K562 (cell line): ENCODE measurements at regions not wholly inside any gene's neighbourhood (a gene's known extent, or its start where the extent isn't known, plus 50 kb on each side); places are given as distances from the start of the nearest gene placed in this dataset.

ENCODE experiments used
- ATAC-seq: fragments of 200-7000 bp; cut with Tn5 transposase; 3 replicates; pipeline ENCODE4 v1.9.1; 2020; ENCODE audit warnings: moderate library complexity
- BruUV-seq: library from RNA; stranded (reverse); fragments of 400-500 nt; replicated peaks from 2 replicates; lab custom pipeline; 2021; lab: Mats Ljungman, UMichigan
- CTCF ChIA-PET: fragments of 300-600 bp; formaldehyde crosslinking; extraction: SDS; loops from one replicate; lab custom pipeline; 2021; ENCODE audit warnings: low intra/inter-chr PET ratio; lab: Yijun Ruan, JAX
- POLR2A ChIA-PET: fragments of 300-600, 350-650 bp; sonication (Branson Sonifier 250); formaldehyde crosslinking; extraction: SDS; loops from one replicate; lab custom pipeline; 2021; ENCODE audit warnings: antibody characterized with exemption, inconsistent platforms; lab: Yijun Ruan, JAX
- DNase-seq, 4 experiments: peaks; one replicate each; pipeline versions ENCODE4 v3.0.0 to v3.0.0-alpha.2; 2011 to 2018; ENCODE audit warnings: low spot score in 3 of 4, mixed read lengths in 3 of 4; ENCODE audit errors: extremely low read depth in 1 of 4
- FAIRE-seq: peaks from 2 replicates; lab custom pipeline; 2011; peaks lifted over from hg19 to GRCh38; lab: Jason Lieb, UNC
- H2AFZ ChIP-seq: 2 replicates; pipeline ENCODE4 v1.6.0; 2011; ENCODE audit warnings: low read depth, low read length, control low read depth, inconsistent platforms
- H3K27ac ChIP-seq: fragments of 200-600 bp; 3 replicates; pipeline ENCODE4 v1.8.0; 2011; ENCODE audit warnings: low read depth, mild to moderate bottlenecking, control low read depth, inconsistent platforms, low read length, moderate library complexity, mixed read lengths; ENCODE audit errors: extremely low read depth
- H3K27me3 ChIP-seq, 2 experiments: fragments of 300-600 bp in 1 of 2; 2 replicates in 1 of 2; 3 replicates in 1 of 2; pipeline versions ENCODE4 v1.6.0 to v1.8.0; 2011; ENCODE audit warnings: inconsistent platforms in 2 of 2, low read length in 2 of 2, mild to moderate bottlenecking in 1 of 2, mixed read lengths in 1 of 2, moderate library complexity in 1 of 2; ENCODE audit not compliant: control insufficient read depth in 2 of 2, insufficient read depth in 2 of 2
- H3K36me3 ChIP-seq: fragments of 300-600 bp; 3 replicates; pipeline ENCODE4 v1.8.0; 2011; ENCODE audit warnings: mild to moderate bottlenecking, low read length, inconsistent platforms; ENCODE audit not compliant: control insufficient read depth, insufficient read depth
- H3K4me1 ChIP-seq, 2 experiments: fragments of 200-600 bp in 1 of 2; replicated peaks in 1 of 2; 2 replicates in 1 of 2; 3 replicates in 1 of 2; pipeline versions ENCODE4 v1.5.1 to v1.8.0; 2011; ENCODE audit warnings: inconsistent platforms in 2 of 2, low read length in 2 of 2, mild to moderate bottlenecking in 1 of 2, mixed read lengths in 1 of 2, moderate library complexity in 1 of 2; ENCODE audit not compliant: control insufficient read depth in 2 of 2, insufficient read depth in 2 of 2
- H3K4me2 ChIP-seq: 2 replicates; pipeline ENCODE4 v1.6.1; 2011; ENCODE audit warnings: low read length, control low read depth, inconsistent platforms, mixed read lengths; ENCODE audit not compliant: insufficient read depth
- H3K4me3 ChIP-seq: fragments of 200-600 bp; sonication (generic), shearing (Covaris generic); 2 replicates; pipeline ENCODE4 v1.5.1; 2016; ENCODE audit warnings: control low read depth, inconsistent platforms
- H3K79me2 ChIP-seq: fragments of 200-600 bp; 3 replicates; pipeline ENCODE4 v1.8.0; 2011; ENCODE audit warnings: low read length, inconsistent platforms; ENCODE audit not compliant: control insufficient read depth, insufficient read depth
- H3K9ac ChIP-seq, 2 experiments: 2 replicates each; pipeline versions ENCODE4 v1.6.0 to v1.6.1; 2011; ENCODE audit warnings: low read depth in 2 of 2, low read length in 2 of 2, control low read depth in 1 of 2, inconsistent platforms in 1 of 2, mild to moderate bottlenecking in 1 of 2, mixed read lengths in 1 of 2; ENCODE audit not compliant: insufficient read depth in 1 of 2
- H3K9me1 ChIP-seq: one replicate; pipeline ENCODE4 v1.6.0; 2011; ENCODE audit warnings: inconsistent platforms, mild to moderate bottlenecking, low read length, moderate library complexity; ENCODE audit not compliant: control insufficient read depth, insufficient read depth
- H3K9me3 ChIP-seq: replicated peaks from 2 replicates; pipeline ENCODE4 v1.5.1; 2011; ENCODE audit warnings: low read depth, low read length, inconsistent platforms; ENCODE audit not compliant: control insufficient read depth, insufficient read depth
- H4K20me1 ChIP-seq: replicated peaks from 2 replicates; pipeline ENCODE4 v1.6.1; 2011; ENCODE audit warnings: low read length, inconsistent platforms, mixed read lengths; ENCODE audit not compliant: control insufficient read depth, insufficient read depth
- ETV5 ChIP-seq: sonication (generic); formaldehyde crosslinking; IDR thresholded peaks from 2 replicates; pipeline ENCODE4 v1.4.0; 2020; ENCODE audit warnings: low read depth, mild to moderate bottlenecking, missing genetic modification reagents
- FOXK2 ChIP-seq, 2 experiments: fragments of 450-650 bp; IDR thresholded peaks in 1 of 2; conservative IDR thresholded peaks in 1 of 2; 2 replicates each; pipeline ENCODE4 v1.6.1; 2016; ENCODE audit warnings: low read depth in 2 of 2, mild to moderate bottlenecking in 1 of 2
- JUNB ChIP-seq: fragments of 450-650 bp; formaldehyde crosslinking; conservative IDR thresholded peaks from 2 replicates; pipeline ENCODE4 v1.4.0; 2020; ENCODE audit warnings: mild to moderate bottlenecking
- MYC ChIP-seq, 2 experiments: fragments of 250-450 bp in 1 of 2; sonication (Bioruptor Pico) in 1 of 2; IDR thresholded peaks; 2 replicates each; pipeline versions ENCODE4 v1.5.1 to v1.6.1; 2012 to 2021; ENCODE audit warnings: low read depth in 2 of 2, borderline replicate concordance in 1 of 2, improper control_type of control experiment in 1 of 2, low read length in 1 of 2, mild to moderate bottlenecking in 1 of 2, moderate library complexity in 1 of 2
- NR2C2 ChIP-seq, 2 experiments: fragments of 200-800 bp in 1 of 2; sonication (Bioruptor generic) in 1 of 2; sonication (generic) in 1 of 2; formaldehyde crosslinking in 1 of 2; IDR thresholded peaks; 2 replicates each; pipeline versions ENCODE4 v1.6.1 to v1.8.0; 2016 to 2022; ENCODE audit warnings: mild to moderate bottlenecking in 1 of 2, missing compliant biosample characterization in 1 of 2, missing genetic modification characterization in 1 of 2, missing genetic modification reagents in 1 of 2
- RBM17 ChIP-seq: fragments of 200-400 bp; formaldehyde crosslinking; IDR thresholded peaks from 2 replicates; pipeline ENCODE4 v1.6.1; 2017; ENCODE audit warnings: low read depth, mild to moderate bottlenecking, low read length, borderline replicate concordance
- RFX7 ChIP-seq: fragments of 250-450 bp; sonication (Bioruptor Pico); IDR thresholded peaks from 2 replicates; pipeline ENCODE4 v1.5.1; 2021; ENCODE audit warnings: mild to moderate bottlenecking
- SFPQ ChIP-seq: fragments of 200-400 bp; formaldehyde crosslinking; IDR thresholded peaks from 2 replicates; pipeline ENCODE4 v1.6.1; 2017; ENCODE audit warnings: mild to moderate bottlenecking, low read depth, low read length, moderate library complexity
- ZFP30 ChIP-seq: fragments of 250-450 bp; sonication (Bioruptor Pico); IDR thresholded peaks from 2 replicates; pipeline ENCODE4 v1.8.0; 2022; ENCODE audit warnings: moderate library complexity, mild to moderate bottlenecking, inconsistent platforms, borderline replicate concordance
- ZNF140 ChIP-seq: fragments of 250-450 bp; sonication (Bioruptor Pico); IDR thresholded peaks from 2 replicates; pipeline ENCODE4 v1.8.0; 2021; ENCODE audit warnings: moderate library complexity, mild to moderate bottlenecking, inconsistent platforms
- WGBS: fragments of 100-300 bp; shearing (Covaris generic); methylation state at CpG from one replicate; pipeline ENCODE4 v1.1.6; 2016; ENCODE audit warnings: low coverage, mixed read lengths; ENCODE audit not compliant: insufficient coverage; ENCODE audit errors: missing lambda C conversion rate; 5-methylcytosine and 5-hydroxymethylcytosine counted together
- in situ Hi-C: fragments of 300-500 bp; cut with MboI; formaldehyde crosslinking; loops from 4 replicates; pipeline ENCODE4 v1.15.0; 2018; ENCODE audit warnings: inconsistent platforms, mixed read lengths
- intact Hi-C: fragments of 100-400 bp; cut with micrococcal nuclease; formaldehyde crosslinking; loops from 2 replicates; pipeline ENCODE4 v1.14.2; 2022

GRCh38 chr9:84615544-84615943, 54.0 kb upstream of the NTRK2 start:
- no peaks in the 10 kb centered on the region for H3K4me1 ChIP-seq
- no peak for ATAC-seq
- no peaks in the 10 kb centered on the region for H3K9me1 ChIP-seq
- H4K20me1 ChIP-seq: no peaks in the 10 kb centered on the region
- intact Hi-C loops: no loop called here
- no TSS peak for BruUV-seq
- H2AFZ ChIP-seq: no peak overlapping the region
- TF ChIP-seq ZNF140 (CRISPR knock-in tag): no peak
- TF ChIP-seq, all 486 proteins: peak for 0
- H3K27ac ChIP-seq: no peak overlapping the region
- no peaks in the 10 kb centered on the region for H3K9me3 ChIP-seq
- H3K27me3 ChIP-seq: no peaks in the 10 kb centered on the region
- H3K4me3 ChIP-seq: no peak overlapping the region
- DNase-seq (no peak), FAIRE-seq (no peak)
- H3K36me3 ChIP-seq: no peaks in the 10 kb centered on the region
- H3K9ac ChIP-seq: no peak overlapping the region
- H3K79me2 ChIP-seq: no peaks in the 10 kb centered on the region
- no peak overlapping the region for H3K4me2 ChIP-seq
- POLR2A ChIA-PET: interaction anchor here (0.6 kb wide), 1 partner anchor 53 kb away, joined by 3 read pairs; no protein-coding TSS in a partner anchor
- in situ Hi-C loops: no loop called here
- CTCF ChIA-PET: no interaction called here
- 0% methylated on average over 2 of the region's 3 CpGs for WGBS

- FAIRE-seq (no peak), ATAC-seq (no peak), DNase-seq (no peak)
- Histone ChIP-seq H3K4me1 (no peaks in the 10 kb centered on the region), H3K79me2 (no peaks in the 10 kb centered on the region), H3K27ac (no peak overlapping the region), H4K20me1 (no peaks in the 10 kb centered on the region), H3K9me3 (no peaks in the 10 kb centered on the region), H3K4me3 (no peak overlapping the region), H3K27me3 (no peaks in the 10 kb centered on the region), H2AFZ (no peak overlapping the region), H3K9ac (no peak overlapping the region), H3K9me1 (no peaks in the 10 kb centered on the region), H3K36me3 (no peaks in the 10 kb centered on the region), H3K4me2 (no peak overlapping the region)
- in situ Hi-C loops (no loop called here), intact Hi-C loops (no loop called here)
- CTCF ChIA-PET: no interaction called here
- BruUV-seq: no TSS peak
- WGBS: 3% methylated on average over 3 of the region's 4 CpGs
- POLR2A ChIA-PET: interaction anchor here (0.7 kb wide), 1 partner anchor 81 kb away, joined by 3 read pairs; no protein-coding TSS in a partner anchor
- TF ChIP-seq NR2C2 (CRISPR knock-in tag; IDR thresholded peaks at IDR 0.05): no peak
- TF ChIP-seq NR2C2 (tag; IDR thresholded peaks at IDR 0.05): no peak
- TF ChIP-seq RFX7 (CRISPR knock-in tag): no peak
- no peak for TF ChIP-seq RBM17
- no peak for TF ChIP-seq MYC (IDR thresholded peaks at IDR 0.05; ENCODE audit: low read depth, low read length)
- no peak for TF ChIP-seq MYC (CRISPR knock-in tag; IDR thresholded peaks at IDR 0.05; ENCODE audit: borderline replicate concordance, low read depth)
- TF ChIP-seq JUNB (CRISPR knock-in tag): no peak
- TF ChIP-seq SFPQ: no peak
- no peak for TF ChIP-seq ZFP30 (CRISPR knock-in tag)
- TF ChIP-seq ETV5 (CRISPR knock-in tag): no peak
- TF ChIP-seq ZNF140 (CRISPR knock-in tag): no peak
- TF ChIP-seq FOXK2 (conservative IDR thresholded peaks at IDR 0.05 in 1 of 2, IDR thresholded peaks at IDR 0.05 in 1 of 2; ENCODE audit: low read depth in 2 of 2): no peak
These were observed 52.0 kb upstream of the NTRK2 start for GRCh38 chr9:84617411-84618029.
